Left lung (tissue), 4 donors: ENCODE measurements at regions not wholly inside any gene's neighbourhood (a gene's known extent, or its start where the extent isn't known, plus 50 kb on each side); places are given as distances from the start of the nearest gene placed in this dataset.

Source experiments
- ATAC-seq: fragments of 200-7000 bp; cut with Tn5 transposase; one replicate; pipeline ENCODE4 v1.9.1; 2020; ENCODE audit warnings: moderate library complexity
- DNase-seq, 4 donors: peaks; one replicate each; pipeline ENCODE4 v3.0.0-alpha.2; 2013 to 2020
- H3K27ac ChIP-seq, 2 donors: fragments of 200-600 bp; sonication (generic) in 1 of 2; one replicate each; pipeline versions ENCODE4 v1.5.0 to v1.8.0; 2020 to 2021
- H3K27me3 ChIP-seq, 2 donors: fragments of 200-600 bp; sonication (generic) in 1 of 2; one replicate each; pipeline versions ENCODE4 v1.5.0 to v1.8.0; 2020 to 2021
- H3K36me3 ChIP-seq, 2 donors: fragments of 200-600 bp; sonication (generic) in 1 of 2; one replicate each; pipeline versions ENCODE4 v1.5.0 to v1.8.0; 2020 to 2021
- H3K4me1 ChIP-seq, 2 donors: fragments of 200-600 bp; one replicate each; pipeline ENCODE4 v1.8.0; 2021
- H3K4me3 ChIP-seq, 2 donors: fragments of 200-600 bp; sonication (generic) in 1 of 2; one replicate each; pipeline versions ENCODE4 v1.5.0 to v1.8.0; 2020 to 2021; ENCODE audit warnings: mild to moderate bottlenecking in 1 of 2
- H3K9me3 ChIP-seq, 2 donors: fragments of 200-600 bp; sonication (generic) in 1 of 2; one replicate each; pipeline versions ENCODE4 v1.5.0 to v1.8.0; 2020 to 2021
- intact Hi-C, 2 donors: fragments of 100-400 bp; cut with DNase I; formaldehyde crosslinking; loops; one replicate each; pipeline versions ENCODE4 v1.11.2 to v1.14.2; 2022
- TF ChIP-seq, protein P1 (sequence below), 2 donors: fragments of 200-600 bp; sonication (generic) in 1 of 2; IDR thresholded peaks; one replicate each; pipeline versions ENCODE4 v1.5.0 to v1.8.0; 2021; ENCODE audit warnings: antibody characterized with exemption in 2 of 2
- donor health status: DM: no; HTN: yes; CAD: no.
- donor health status: DM: no; HTN: no; CAD: no.

DNA sequence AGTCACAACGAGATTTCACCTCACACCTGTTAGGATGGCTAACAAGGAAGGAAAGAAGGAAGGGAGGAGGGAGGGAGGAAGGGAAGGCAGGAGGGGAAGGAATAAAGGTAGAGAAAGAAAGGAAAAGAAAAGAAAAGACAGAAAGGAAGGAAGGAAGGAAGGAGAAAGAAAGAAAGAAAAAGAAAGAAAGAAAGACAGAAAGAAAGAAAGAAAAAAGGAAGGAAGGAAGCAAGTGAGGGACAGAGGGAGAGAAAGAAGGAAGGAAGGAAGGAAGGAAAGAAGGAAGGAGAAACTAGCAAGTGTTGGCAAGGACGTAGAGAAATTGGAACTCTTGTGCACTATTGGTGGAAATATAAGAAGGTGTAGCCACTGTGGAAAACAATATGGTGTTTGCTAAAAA is 52.2 kb downstream of the CCDC185 start:
- Histone ChIP-seq H3K27ac (no peak overlapping the region), H3K36me3 (no peaks in the 10 kb centered on the region), H3K4me3 (no peak overlapping the region), H3K4me1 (no peaks in the 10 kb centered on the region), H3K9me3 (peaks cover 0 to 19% of the 10 kb centered on the region in 2 donors), H3K27me3 (no peaks in the 10 kb centered on the region)
- no peak for ATAC-seq
- intact Hi-C loops, result no loop called here
- TF ChIP-seq, protein P1, sequence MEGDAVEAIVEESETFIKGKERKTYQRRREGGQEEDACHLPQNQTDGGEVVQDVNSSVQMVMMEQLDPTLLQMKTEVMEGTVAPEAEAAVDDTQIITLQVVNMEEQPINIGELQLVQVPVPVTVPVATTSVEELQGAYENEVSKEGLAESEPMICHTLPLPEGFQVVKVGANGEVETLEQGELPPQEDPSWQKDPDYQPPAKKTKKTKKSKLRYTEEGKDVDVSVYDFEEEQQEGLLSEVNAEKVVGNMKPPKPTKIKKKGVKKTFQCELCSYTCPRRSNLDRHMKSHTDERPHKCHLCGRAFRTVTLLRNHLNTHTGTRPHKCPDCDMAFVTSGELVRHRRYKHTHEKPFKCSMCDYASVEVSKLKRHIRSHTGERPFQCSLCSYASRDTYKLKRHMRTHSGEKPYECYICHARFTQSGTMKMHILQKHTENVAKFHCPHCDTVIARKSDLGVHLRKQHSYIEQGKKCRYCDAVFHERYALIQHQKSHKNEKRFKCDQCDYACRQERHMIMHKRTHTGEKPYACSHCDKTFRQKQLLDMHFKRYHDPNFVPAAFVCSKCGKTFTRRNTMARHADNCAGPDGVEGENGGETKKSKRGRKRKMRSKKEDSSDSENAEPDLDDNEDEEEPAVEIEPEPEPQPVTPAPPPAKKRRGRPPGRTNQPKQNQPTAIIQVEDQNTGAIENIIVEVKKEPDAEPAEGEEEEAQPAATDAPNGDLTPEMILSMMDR (IDR thresholded peaks at IDR 0.05), result no peak
- DNase-seq, result no peak

DNA sequence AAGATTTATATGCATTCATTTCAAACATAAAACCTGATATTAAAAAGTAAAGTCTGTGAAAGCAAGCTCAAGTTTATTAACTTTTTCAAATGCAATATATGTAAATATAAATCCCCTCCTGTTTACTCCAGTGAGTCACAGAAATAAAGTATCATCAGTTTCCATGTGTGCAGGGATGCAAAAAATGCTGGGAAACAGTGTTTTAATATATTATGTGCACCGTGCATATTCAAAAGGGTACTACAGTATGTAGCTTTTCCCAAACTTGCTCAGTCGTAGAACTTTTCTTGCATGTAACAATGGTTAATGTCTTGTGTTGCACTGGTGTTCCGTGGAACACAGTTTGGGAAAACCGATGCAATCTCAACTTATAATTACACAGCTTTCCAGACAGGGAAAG is 60.7 kb downstream of the CCDC185 start:
- peaks cover 0 to 1% of the 10 kb centered on the region in 2 donors for H3K9me3 ChIP-seq
- intact Hi-C loops, result no loop called here
- no peak for DNase-seq
- H3K27ac ChIP-seq, result no peak overlapping the region
- ATAC-seq, result no peak
- TF ChIP-seq, protein P1 (IDR thresholded peaks at IDR 0.05), result no peak
- no peaks in the 10 kb centered on the region for H3K27me3 ChIP-seq
- H3K36me3 ChIP-seq, result no peaks in the 10 kb centered on the region
- H3K4me1 ChIP-seq, result no peaks in the 10 kb centered on the region
- H3K4me3 ChIP-seq, result no peak overlapping the region

DNA sequence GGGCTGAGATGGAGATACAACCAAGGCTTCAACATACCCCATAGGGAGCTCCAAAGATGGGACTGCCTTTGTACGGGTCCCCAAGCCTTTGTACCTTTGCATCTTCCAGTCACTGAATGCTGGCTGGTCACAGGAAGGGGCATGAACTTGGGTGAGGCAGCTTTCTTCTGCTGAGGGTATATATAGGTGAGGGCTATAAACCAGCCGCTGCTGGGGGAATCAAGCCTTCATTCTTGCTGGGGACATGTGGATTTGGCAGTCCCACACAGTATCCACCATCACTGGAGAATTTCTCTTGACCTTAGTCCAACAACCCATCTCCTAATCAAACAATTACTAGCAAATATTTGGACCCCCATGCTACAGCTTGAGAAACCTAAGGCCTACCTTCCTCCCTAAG is 61.7 kb downstream of the CCDC185 start:
- DNase-seq, result no peak
- H3K36me3 ChIP-seq, result no peaks in the 10 kb centered on the region
- H3K27ac ChIP-seq, result no peak overlapping the region
- peaks cover 0 to 1% of the 10 kb centered on the region in 2 donors for H3K9me3 ChIP-seq
- H3K4me3 ChIP-seq, result no peak overlapping the region
- H3K27me3 ChIP-seq, result no peaks in the 10 kb centered on the region
- intact Hi-C loops, result no loop called here
- TF ChIP-seq, protein P1 (IDR thresholded peaks at IDR 0.05), result no peak
- no peaks in the 10 kb centered on the region for H3K4me1 ChIP-seq
- no peak for ATAC-seq

DNA sequence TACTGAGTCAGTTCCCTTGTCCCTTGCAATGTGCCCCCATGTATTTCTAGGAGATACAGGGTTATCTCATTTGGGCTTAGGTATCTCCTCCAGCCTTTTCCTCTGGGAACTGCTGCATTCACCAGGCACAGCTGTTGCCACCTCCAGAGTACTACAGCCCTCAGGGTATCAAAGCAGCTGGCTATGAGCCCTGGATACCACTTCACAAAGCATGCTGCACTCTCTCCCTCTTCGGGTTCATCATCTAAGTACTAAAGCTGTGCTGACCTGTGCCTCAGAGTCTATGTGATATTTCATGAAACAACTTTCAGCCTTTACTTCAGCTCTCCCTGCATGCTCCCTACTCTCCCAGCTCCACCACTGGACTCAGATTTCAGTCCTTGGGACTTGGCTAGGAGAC is 62.3 kb downstream of the CCDC185 start:
- no peak overlapping the region for H3K27ac ChIP-seq
- H3K27me3 ChIP-seq, result no peaks in the 10 kb centered on the region
- intact Hi-C loops, result no loop called here
- DNase-seq (no peak), ATAC-seq (no peak)
- TF ChIP-seq, protein P1 (IDR thresholded peaks at IDR 0.05), result no peak
- H3K9me3 ChIP-seq, result peaks cover 0 to 1% of the 10 kb centered on the region in 2 donors
- no peaks in the 10 kb centered on the region for H3K4me1 ChIP-seq
- no peak overlapping the region for H3K4me3 ChIP-seq
- H3K36me3 ChIP-seq, result no peaks in the 10 kb centered on the region

DNA sequence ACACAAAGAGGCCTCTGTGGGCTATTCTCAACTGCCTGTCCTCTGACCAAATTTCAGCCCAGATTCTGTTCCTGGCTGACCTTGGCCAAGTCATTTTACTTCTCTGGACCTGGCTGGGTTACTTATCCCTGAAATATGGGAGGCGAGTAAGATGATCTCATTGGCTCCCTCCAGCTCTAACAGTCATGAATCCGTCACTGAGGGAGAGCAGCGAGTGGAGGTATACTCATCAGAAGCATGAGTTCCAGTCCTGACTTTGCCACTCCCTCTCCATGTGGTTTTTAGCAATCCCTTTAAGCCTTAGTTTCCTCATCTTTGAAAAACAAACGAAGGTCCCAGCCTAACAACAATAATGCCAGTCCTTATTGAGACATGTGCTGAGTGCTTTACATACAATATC is 63.5 kb downstream of the CCDC185 start:
- Histone ChIP-seq H3K27me3 (no peaks in the 10 kb centered on the region), H3K4me1 (no peaks in the 10 kb centered on the region), H3K9me3 (peaks cover 0 to 1% of the 10 kb centered on the region in 2 donors), H3K36me3 (no peaks in the 10 kb centered on the region), H3K27ac (no peak overlapping the region), H3K4me3 (no peak overlapping the region)
- no peak for DNase-seq
- TF ChIP-seq, protein P1 (IDR thresholded peaks at IDR 0.05), result no peak
- no peak for ATAC-seq
- intact Hi-C loops, result no loop called here
